WTC11 (cell line): ENCODE measurements at regions not wholly inside any gene's neighbourhood (a gene's known extent, or its start where the extent isn't known, plus 50 kb on each side); places are given as distances from the start of the nearest gene placed in this dataset.

ENCODE experiments used
- ATF1 ChIP-seq: sonication (generic); formaldehyde crosslinking; IDR thresholded peaks from 2 replicates; pipeline ENCODE4 v1.8.1; 2023; ENCODE audit warnings: mild to moderate bottlenecking, moderate library complexity, missing genetic modification reagents
- ATF2 ChIP-seq: sonication (generic); formaldehyde crosslinking; IDR thresholded peaks from 2 replicates; pipeline ENCODE4 v1.8.1; 2022; ENCODE audit warnings: low read depth, missing genetic modification reagents, borderline replicate concordance
- ATF3 ChIP-seq: sonication (generic); formaldehyde crosslinking; conservative IDR thresholded peaks from 2 replicates; pipeline ENCODE4 v1.8.1; 2022; ENCODE audit warnings: mild to moderate bottlenecking, missing genetic modification reagents
- CTCF ChIP-seq: fragments of 200-600 bp; IDR thresholded peaks from 2 replicates; pipeline ENCODE4 v1.8.0; 2022; ENCODE audit warnings: antibody characterized with exemption
- ELF4 ChIP-seq: sonication (generic); formaldehyde crosslinking; IDR thresholded peaks from 2 replicates; pipeline ENCODE4 v1.8.1; 2022; ENCODE audit warnings: low read depth, mild to moderate bottlenecking, moderate library complexity, missing genetic modification reagents
- HMGXB4 ChIP-seq: sonication (generic); formaldehyde crosslinking; IDR thresholded peaks from 2 replicates; pipeline ENCODE4 v1.8.1; 2023; ENCODE audit warnings: mild to moderate bottlenecking, moderate library complexity, missing genetic modification reagents
- NFATC4 ChIP-seq: fragments of 250-450 bp; sonication (Bioruptor Pico); IDR thresholded peaks from 2 replicates; pipeline ENCODE4 v1.9.0; 2021; ENCODE audit warnings: mild to moderate bottlenecking
- TCF7 ChIP-seq: sonication (generic); formaldehyde crosslinking; IDR thresholded peaks from 2 replicates; pipeline ENCODE4 v1.8.0; 2022; ENCODE audit warnings: mild to moderate bottlenecking, low read depth, missing genetic modification reagents, moderate library complexity
- USF2 ChIP-seq: sonication (generic); formaldehyde crosslinking; IDR thresholded peaks from 2 replicates; pipeline ENCODE4 v1.8.1; 2023; ENCODE audit warnings: mild to moderate bottlenecking, missing genetic modification reagents, moderate library complexity
- ZNF138 ChIP-seq: sonication (generic); formaldehyde crosslinking; conservative IDR thresholded peaks from 2 replicates; pipeline ENCODE4 v1.8.1; 2022; ENCODE audit warnings: mild to moderate bottlenecking, moderate library complexity, missing genetic modification reagents

- no peak for TF ChIP-seq ATF3 (CRISPR knock-in tag)
- TF ChIP-seq NFATC4 (CRISPR knock-in tag), result no peak
- TF ChIP-seq ATF1 (CRISPR knock-in tag), result no peak
- TF ChIP-seq CTCF, result no peak
- no peak for TF ChIP-seq ATF2
- no peak for TF ChIP-seq HMGXB4 (CRISPR knock-in tag)
- no peak for TF ChIP-seq ZNF138 (CRISPR knock-in tag)
- TF ChIP-seq TCF7, result no peak
- no peak for TF ChIP-seq ELF4
- TF ChIP-seq USF2 (CRISPR knock-in tag), result no peak
Observed at GRCh38 chr14:101492716-101493115, 68.6 kb upstream of the DIO3 start.
